ENCODE measurements at regions not wholly inside any gene's neighbourhood (a gene's known extent, or its start where the extent isn't known, plus 50 kb on each side); places are given as distances from the start of the nearest gene placed in this dataset.

DNA sequence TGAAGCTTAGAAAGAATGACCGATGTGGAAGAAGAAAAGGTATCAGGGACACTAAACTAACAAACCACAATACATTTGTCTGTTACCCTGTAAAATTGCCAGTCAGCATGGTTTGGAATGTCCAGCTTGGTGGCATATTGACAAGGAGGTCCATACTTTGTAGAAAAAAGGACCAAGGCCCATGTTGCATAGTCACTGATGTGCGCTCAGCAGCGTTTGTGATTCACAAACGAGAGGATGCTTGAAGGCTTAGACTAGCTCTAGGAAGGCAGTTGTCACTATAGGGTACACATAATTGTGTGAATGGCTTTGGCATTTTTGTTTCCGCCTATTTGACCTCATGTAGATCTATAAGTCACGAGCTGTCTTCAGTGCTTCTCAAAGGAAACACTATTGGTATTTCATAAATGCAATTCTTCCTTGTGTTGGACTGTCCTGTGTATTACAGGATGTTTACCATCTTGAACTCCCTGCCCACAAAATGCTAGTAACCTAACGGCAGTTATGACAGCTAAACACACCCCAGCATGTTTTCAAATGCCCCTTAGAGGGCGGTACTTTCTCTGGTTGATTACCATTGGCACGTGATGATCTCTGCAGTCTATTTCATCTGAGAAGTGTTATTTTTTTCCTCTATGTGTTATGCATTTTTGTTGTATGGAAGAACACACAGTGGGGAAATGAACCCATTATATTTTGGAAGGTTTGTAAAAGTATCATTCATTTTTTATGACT lies 304.2 kb downstream of the CYRIA start:
- no peak overlapping the region for H2BK20ac ChIP-seq (ENCODE audit: low read depth, low read length)
- no peaks in the 10 kb centered on the region for H4K20me1 ChIP-seq (ENCODE audit: insufficient read depth, low read length)
- H3K18ac ChIP-seq (ENCODE audit: low read depth, low read length), result no peak overlapping the region
- no peak overlapping the region for H2BK120ac ChIP-seq (ENCODE audit: low read depth, low read length)
- no peaks in the 10 kb centered on the region for H3K9me1 ChIP-seq (ENCODE audit: insufficient read depth, low read length)
- H3K4me1 ChIP-seq (ENCODE audit: control insufficient read depth, insufficient read depth, low read length), result no peaks in the 10 kb centered on the region
- H4K91ac ChIP-seq (ENCODE audit: insufficient read depth, low read depth, low read length), result no peak overlapping the region
- TF ChIP-seq CHD1 (IDR thresholded peaks at IDR 0.05; ENCODE audit: low read depth, low read length) (no peak), CTCF (conservative IDR thresholded peaks at IDR 0.05; ENCODE audit: low read depth, low read length) (no peak), MAFK (IDR thresholded peaks at IDR 0.05; ENCODE audit: low read depth, low read length) (no peak)
- H2AK9ac ChIP-seq (replicated peaks; ENCODE audit: low read depth, low read length, poor library complexity), result no peak overlapping the region
- no peaks in the 10 kb centered on the region for H3K79me1 ChIP-seq (ENCODE audit: low read depth in 1 of 2, low read length in 2 of 2)
- H2BK15ac ChIP-seq (ENCODE audit: low read depth, low read length), result no peak overlapping the region
- in situ Hi-C loops (cut with MboI; ENCODE audit: low sequenced_read_pairs) (no loop called here), intact Hi-C loops (cut with micrococcal nuclease) (no loop called here), dilution Hi-C loops (cut with HindIII; ENCODE audit: low sequenced_read_pairs, unreplicated experiment) (no loop called here)
- H3K36me3 ChIP-seq (ENCODE audit: control insufficient read depth, insufficient read depth, low read length), result no peaks in the 10 kb centered on the region
- no peak overlapping the region for H3K27ac ChIP-seq (ENCODE audit: insufficient read depth, low read length)
- CTCF ChIA-PET, result no interaction called here
- H3K4me3 ChIP-seq (ENCODE audit: insufficient read depth, low read depth, low read length), result no peak overlapping the region
- H3K4me2 ChIP-seq (ENCODE audit: low read depth, low read length), result no peak overlapping the region
- no peak overlapping the region for H3K23ac ChIP-seq (ENCODE audit: low read depth, low read length)
- H2BK5ac ChIP-seq (ENCODE audit: low read depth, low read length, poor library complexity, severe bottlenecking), result no peak overlapping the region
- ATAC-seq (ENCODE audit: low read depth), result no peak
- H3K14ac ChIP-seq (replicated peaks; ENCODE audit: low read depth, low read length), result no peak overlapping the region
- H3K9ac ChIP-seq (ENCODE audit: low read depth, low read length), result no peak overlapping the region
- no peak overlapping the region for H3K56ac ChIP-seq (ENCODE audit: extremely low read depth, insufficient read depth, low read length)
- no peak overlapping the region for H4K5ac ChIP-seq (ENCODE audit: low read depth, low read length)
- no peak overlapping the region for H2AK5ac ChIP-seq (ENCODE audit: low read depth, low read length)
- POLR2A ChIA-PET (ENCODE audit: unreplicated experiment), result no interaction called here
- WGBS, 2 experiments (ENCODE audit: extremely low coverage in 2 of 2, insufficient read length in 1 of 2), result no CpG with 5 or more reads among the region's 9 CpGs
- BruUV-seq (replicated peaks), result no TSS peak
- H3K27me3 ChIP-seq (ENCODE audit: control insufficient read depth, insufficient read depth, low read length), result no peaks in the 10 kb centered on the region
- H3K9me3 ChIP-seq (ENCODE audit: control insufficient read depth, insufficient read depth, low read length), result peaks cover 10% of the 10 kb centered on the region
- DNase-seq, result no peak
- H2AFZ ChIP-seq (replicated peaks; ENCODE audit: low read length, poor library complexity), result no peak overlapping the region
- no peak overlapping the region for H3K4ac ChIP-seq (ENCODE audit: low read depth, low read length)
- no peak overlapping the region for H4K8ac ChIP-seq (ENCODE audit: low read depth in 2 of 2, low read length in 2 of 2)

All from IMR-90 (cell line).